ENCODE measurements at regions not wholly inside any gene's neighbourhood (a gene's known extent, or its start where the extent isn't known, plus 50 kb on each side); places are given as distances from the start of the nearest gene placed in this dataset.
"Not testable (repeated sequence)": the region's sequence is repeated elsewhere in the genome, so short reads cannot be mapped to it uniquely, and the experiment has no call there.

- DNase-seq (ENCODE audit: low read depth in 3 of 3, low spot score in 1 of 3): no peak
These were observed 483.2 kb downstream of the ADRA2A start for GRCh38 chr10:111560027-111560426.

GRCh38 chr10:111561124-111561523 is 484.3 kb downstream of the ADRA2A start:
- DNase-seq (ENCODE audit: low read depth in 3 of 3, low spot score in 1 of 3): no peak

GRCh38 chr10:111565542-111565941 is 488.7 kb downstream of the ADRA2A start:
- no peak for DNase-seq (ENCODE audit: low read depth in 3 of 3, low spot score in 1 of 3)

- DNase-seq (ENCODE audit: low read depth in 3 of 3, low spot score in 1 of 3): no peak
These were observed 501.2 kb downstream of the ADRA2A start for GRCh38 chr10:111578076-111578475.

GRCh38 chr10:111579473-111579872 is 502.6 kb downstream of the ADRA2A start:
- DNase-seq (ENCODE audit: low read depth in 3 of 3, low spot score in 1 of 3): no peak

GRCh38 chr10:111590703-111591102 is 513.9 kb downstream of the ADRA2A start:
- no peak for DNase-seq (ENCODE audit: low read depth in 3 of 3, low spot score in 1 of 3)

GRCh38 chr10:111593578-111593977 is 516.7 kb downstream of the ADRA2A start:
- no peak for DNase-seq (ENCODE audit: low read depth in 3 of 3, low spot score in 1 of 3)

- no peak for DNase-seq (ENCODE audit: low read depth in 3 of 3, low spot score in 1 of 3)
These were observed 518.3 kb downstream of the ADRA2A start for GRCh38 chr10:111595173-111595572.

- DNase-seq (ENCODE audit: low read depth in 3 of 3, low spot score in 1 of 3): peak in 2 of 3 donors; percentile 0 to 1
These were observed 521.7 kb downstream of the ADRA2A start for GRCh38 chr10:111598433-111599059.

GRCh38 chr10:111599943-111600342 is 523.1 kb downstream of the ADRA2A start:
- DNase-seq (ENCODE audit: low read depth in 3 of 3, low spot score in 1 of 3): no peak

GRCh38 chr10:111600772-111601171 is 523.9 kb downstream of the ADRA2A start:
- no peak for DNase-seq (ENCODE audit: low read depth in 3 of 3, low spot score in 1 of 3)

GRCh38 chr10:111612273-111612672 is 535.4 kb downstream of the ADRA2A start:
- no peak for DNase-seq (ENCODE audit: low read depth in 3 of 3, low spot score in 1 of 3)

GRCh38 chr10:111634191-111634590 is 549.4 kb downstream of the GPAM start:
- DNase-seq (ENCODE audit: low read depth in 3 of 3, low spot score in 1 of 3): no peak

- DNase-seq (ENCODE audit: low read depth in 3 of 3, low spot score in 1 of 3): no peak
These were observed 537.5 kb downstream of the GPAM start for GRCh38 chr10:111646021-111646420.

- DNase-seq (ENCODE audit: low read depth in 3 of 3, low spot score in 1 of 3): no peak
These were observed 535.5 kb downstream of the GPAM start for GRCh38 chr10:111648046-111648445.

- DNase-seq (ENCODE audit: low read depth in 3 of 3, low spot score in 1 of 3): not testable (repeated sequence)
These were observed 534.5 kb downstream of the GPAM start for GRCh38 chr10:111649080-111649479.

- DNase-seq (ENCODE audit: low read depth in 3 of 3, low spot score in 1 of 3): no peak
These were observed 533.5 kb downstream of the GPAM start for GRCh38 chr10:111650088-111650487.

GRCh38 chr10:111656066-111656465 is 527.5 kb downstream of the GPAM start:
- no peak for DNase-seq (ENCODE audit: low read depth in 3 of 3, low spot score in 1 of 3)

GRCh38 chr10:111677759-111678158 is 505.8 kb downstream of the GPAM start:
- DNase-seq (ENCODE audit: low read depth in 3 of 3, low spot score in 1 of 3): no peak

- no peak for DNase-seq (ENCODE audit: low read depth in 3 of 3, low spot score in 1 of 3)
These were observed 496.8 kb downstream of the GPAM start for GRCh38 chr10:111686796-111687195.

GRCh38 chr10:111698711-111699110 is 484.9 kb downstream of the GPAM start:
- no peak for DNase-seq (ENCODE audit: low read depth in 3 of 3, low spot score in 1 of 3)

- no peak for DNase-seq (ENCODE audit: low read depth in 3 of 3, low spot score in 1 of 3)
These were observed 479.6 kb downstream of the GPAM start for GRCh38 chr10:111703986-111704385.

- DNase-seq (ENCODE audit: low read depth in 3 of 3, low spot score in 1 of 3): no peak
These were observed 478.5 kb downstream of the GPAM start for GRCh38 chr10:111705021-111705420.

Measured in stimulated activated CD4-positive, alpha-beta T cell treated with anti-CD3 and anti-CD28 coated beads, TNF-alpha, amount 100 ng/mL, for 1 hour (primary cell).